ENCODE measurements at regions not wholly inside any gene's neighbourhood (a gene's known extent, or its start where the extent isn't known, plus 50 kb on each side); places are given as distances from the start of the nearest gene placed in this dataset.
"Not testable (repeated sequence)": the region's sequence is repeated elsewhere in the genome, so short reads cannot be mapped to it uniquely, and the experiment has no call there.

GRCh38 chr5:58300346-58300895 is 159.5 kb downstream of the PLK2 start:
- no peak for DNase-seq (ENCODE audit: low spot score)

GRCh38 chr5:58299256-58299655 is 160.6 kb downstream of the PLK2 start:
- DNase-seq (ENCODE audit: low spot score), result no peak

GRCh38 chr5:58294598-58295305 is 165.1 kb downstream of the PLK2 start:
- DNase-seq (ENCODE audit: low spot score), result no peak

GRCh38 chr5:58288275-58288674 is 171.6 kb downstream of the PLK2 start:
- DNase-seq (ENCODE audit: low spot score), result not testable (repeated sequence)

GRCh38 chr5:58286741-58287140 is 173.1 kb downstream of the PLK2 start:
- DNase-seq (ENCODE audit: low spot score), result no peak

- DNase-seq (ENCODE audit: low spot score), result no peak
These were observed 174.0 kb downstream of the PLK2 start for GRCh38 chr5:58285900-58286299.

- no peak for DNase-seq (ENCODE audit: low spot score)
These were observed 175.0 kb downstream of the PLK2 start for GRCh38 chr5:58284886-58285285.

- DNase-seq (ENCODE audit: low spot score), result no peak
These were observed 178.7 kb downstream of the PLK2 start for GRCh38 chr5:58281189-58281588.

GRCh38 chr5:58279259-58279658 is 180.6 kb downstream of the PLK2 start:
- DNase-seq (ENCODE audit: low spot score), result no peak

GRCh38 chr5:58276431-58276830 is 183.5 kb downstream of the PLK2 start:
- DNase-seq (ENCODE audit: low spot score), result no peak

- no peak for DNase-seq (ENCODE audit: low spot score)
These were observed 184.4 kb downstream of the PLK2 start for GRCh38 chr5:58275516-58275915.

- no peak for DNase-seq (ENCODE audit: low spot score)
These were observed 185.7 kb downstream of the PLK2 start for GRCh38 chr5:58274191-58274590.

- no peak for DNase-seq (ENCODE audit: low spot score)
These were observed 186.2 kb downstream of the PLK2 start for GRCh38 chr5:58273711-58274110.

- DNase-seq (ENCODE audit: low spot score), result no peak
These were observed 191.6 kb downstream of the PLK2 start for GRCh38 chr5:58268268-58268667.

GRCh38 chr5:58266402-58266801 is 193.5 kb downstream of the PLK2 start:
- DNase-seq (ENCODE audit: low spot score), result no peak

GRCh38 chr5:58265246-58265930 is 194.5 kb downstream of the PLK2 start:
- DNase-seq (ENCODE audit: low spot score), result no peak

- DNase-seq (ENCODE audit: low spot score), result no peak
These were observed 195.6 kb downstream of the PLK2 start for GRCh38 chr5:58264276-58264675.

- no peak for DNase-seq (ENCODE audit: low spot score)
These were observed 196.6 kb downstream of the PLK2 start for GRCh38 chr5:58263296-58263695.

- DNase-seq (ENCODE audit: low spot score), result no peak
These were observed 197.7 kb downstream of the PLK2 start for GRCh38 chr5:58262226-58262625.

- DNase-seq (ENCODE audit: low spot score), result no peak
These were observed 198.3 kb downstream of the PLK2 start for GRCh38 chr5:58261605-58262004.

GRCh38 chr5:58260243-58260642 is 199.6 kb downstream of the PLK2 start:
- DNase-seq (ENCODE audit: low spot score), result no peak

- DNase-seq (ENCODE audit: low spot score), result no peak
These were observed 200.2 kb downstream of the PLK2 start for GRCh38 chr5:58259685-58260152.

- no peak for DNase-seq (ENCODE audit: low spot score)
These were observed 200.8 kb downstream of the PLK2 start for GRCh38 chr5:58258984-58259684.

Measured in globus pallidus (tissue), 1 donor.